Neuronal stem cell (in vitro differentiated cells): ENCODE measurements at regions not wholly inside any gene's neighbourhood (a gene's known extent, or its start where the extent isn't known, plus 50 kb on each side); places are given as distances from the start of the nearest gene placed in this dataset.

Source experiments
- DNase-seq: peaks from one replicate; pipeline ENCODE4 v3.0.0-alpha.2; 2013; ENCODE audit warnings: low spot score
- H2AFZ ChIP-seq: one replicate; pipeline ENCODE4 v1.6.1; 2013; ENCODE audit warnings: mild to moderate bottlenecking, low read length, inconsistent platforms
- H2AK5ac ChIP-seq: 2 replicates; pipeline ENCODE4 v1.6.1; 2013; ENCODE audit warnings: low read depth, mild to moderate bottlenecking, inconsistent platforms, low read length, moderate library complexity, mixed read lengths
- H2BK120ac ChIP-seq: 2 replicates; pipeline ENCODE4 v1.6.1; 2013; ENCODE audit warnings: low read depth, mild to moderate bottlenecking, inconsistent platforms, low read length, moderate library complexity, mixed read lengths
- H2BK12ac ChIP-seq: one replicate; pipeline ENCODE4 v1.6.1; 2013; ENCODE audit warnings: low read length, inconsistent platforms
- H2BK15ac ChIP-seq: 2 replicates; pipeline ENCODE4 v1.6.1; 2013; ENCODE audit warnings: mild to moderate bottlenecking, low read length, inconsistent platforms, mixed read lengths
- H2BK5ac ChIP-seq: one replicate; pipeline ENCODE4 v1.6.1; 2013; ENCODE audit warnings: inconsistent platforms, mild to moderate bottlenecking, low read length, moderate library complexity
- H3K14ac ChIP-seq: one replicate; pipeline ENCODE4 v1.6.1; 2013; ENCODE audit warnings: low read length, inconsistent platforms
- H3K18ac ChIP-seq: 2 replicates; pipeline ENCODE4 v1.6.1; 2013; ENCODE audit warnings: low read length, inconsistent platforms
- H3K23ac ChIP-seq: 2 replicates; pipeline ENCODE4 v1.6.1; 2013; ENCODE audit warnings: low read depth, mild to moderate bottlenecking, mixed read lengths, low read length, inconsistent platforms; ENCODE audit not compliant: poor library complexity
- H3K27ac ChIP-seq: replicated peaks from 3 replicates; pipeline ENCODE4 v1.5.1; 2013; ENCODE audit warnings: low read length, inconsistent platforms
- H3K27me3 ChIP-seq, 3 experiments: 2 replicates each; pipeline ENCODE4 v1.6.1; 2013; ENCODE audit warnings: low read length in 3 of 3, mild to moderate bottlenecking in 2 of 3, inconsistent platforms in 1 of 3, low read depth in 1 of 3, mixed read lengths in 1 of 3, moderate library complexity in 1 of 3; ENCODE audit not compliant: control insufficient read depth in 3 of 3, insufficient read depth in 3 of 3
- H3K36me3 ChIP-seq, 2 donors: replicated peaks in 1 of 2; 2 replicates each; pipeline ENCODE4 v1.6.1; 2013; ENCODE audit warnings: low read length in 2 of 2; ENCODE audit not compliant: control insufficient read depth in 2 of 2, insufficient read depth in 2 of 2
- H3K4ac ChIP-seq: 2 replicates; pipeline ENCODE4 v1.6.1; 2013; ENCODE audit warnings: inconsistent platforms, mild to moderate bottlenecking, low read length, moderate library complexity
- H3K4me1 ChIP-seq, 2 donors: 1 replicate in 1 of 2; 2 replicates in 1 of 2; pipeline ENCODE4 v1.6.1; 2013; ENCODE audit warnings: low read length in 2 of 2, low read depth in 1 of 2; ENCODE audit not compliant: control insufficient read depth in 2 of 2, insufficient read depth in 1 of 2
- H3K4me2 ChIP-seq: one replicate; pipeline ENCODE4 v1.6.1; 2013; ENCODE audit warnings: mild to moderate bottlenecking, low read length, inconsistent platforms; ENCODE audit not compliant: insufficient read depth, poor library complexity, severe bottlenecking
- H3K4me3 ChIP-seq, 2 donors: 2 replicates each; pipeline ENCODE4 v1.5.1; 2013; ENCODE audit warnings: low read length in 2 of 2, mild to moderate bottlenecking in 2 of 2, inconsistent platforms in 1 of 2, moderate library complexity in 1 of 2
- H3K79me1 ChIP-seq: one replicate; pipeline ENCODE4 v1.6.1; 2013; ENCODE audit warnings: low read depth, mild to moderate bottlenecking, inconsistent platforms, low read length, moderate library complexity
- H3K9ac ChIP-seq: one replicate; pipeline ENCODE4 v1.6.1; 2013; ENCODE audit warnings: mild to moderate bottlenecking, low read depth, low read length, inconsistent platforms; ENCODE audit not compliant: poor library complexity
- H3K9me3 ChIP-seq, 2 donors: replicated peaks in 1 of 2; 2 replicates each; pipeline versions ENCODE3 to v1.6.1; 2013; ENCODE audit warnings: low read length in 2 of 2, mild to moderate bottlenecking in 2 of 2, inconsistent platforms in 1 of 2, low read depth in 1 of 2, mixed read lengths in 1 of 2, moderate library complexity in 1 of 2; ENCODE audit not compliant: control insufficient read depth in 2 of 2, insufficient read depth in 1 of 2
- H4K8ac ChIP-seq: one replicate; pipeline ENCODE4 v1.6.1; 2013; ENCODE audit warnings: low read depth, mild to moderate bottlenecking, inconsistent platforms, low read length, moderate library complexity
- H4K91ac ChIP-seq: one replicate; pipeline ENCODE4 v1.6.1; 2013; ENCODE audit warnings: low read length, low read depth, mild to moderate bottlenecking, inconsistent platforms; ENCODE audit not compliant: poor library complexity
- WGBS, 2 donors: extraction: QIAGEN DNeasy Blood & Tissue Kit; methylation state at CpG; one replicate each; pipeline ENCODE4 v1.1.7; 2013; ENCODE audit warnings: missing lambda C conversion rate in 2 of 2, mixed read lengths in 1 of 2; ENCODE audit not compliant: insufficient read length in 2 of 2, insufficient replicate concordance in 1 of 2; ENCODE audit errors: extremely low coverage in 2 of 2; 5-methylcytosine and 5-hydroxymethylcytosine counted together

- Histone ChIP-seq H3K4me2 (no peak overlapping the region), H3K27me3 (no peaks in the 10 kb centered on the region), H3K14ac (no peak overlapping the region), H2BK12ac (no peak overlapping the region), H3K4ac (no peak overlapping the region), H3K27ac (no peak overlapping the region), H2BK120ac (no peak overlapping the region), H4K91ac (no peak overlapping the region), H3K4me3 (no peak overlapping the region), H3K23ac (no peak overlapping the region), H2BK15ac (no peak overlapping the region), H4K8ac (no peak overlapping the region), H3K9me3 (peaks cover 0 to 2% of the 10 kb centered on the region in 2 donors), H3K36me3 (no peaks in the 10 kb centered on the region), H2BK5ac (no peak overlapping the region), H3K9ac (no peak overlapping the region), H2AK5ac (no peak overlapping the region), H2AFZ (no peak overlapping the region), H3K79me1 (no peaks in the 10 kb centered on the region), H3K18ac (no peak overlapping the region), H3K4me1 (peaks cover 3 to 4% of the 10 kb centered on the region in 2 donors)
- no peak for DNase-seq
- no CpG with 5 or more reads among the region's 2 CpGs for WGBS, 2 donors
Measured at GRCh38 chr3:110767156-110767555, 304.5 kb upstream of the NECTIN3 start.

GRCh38 chr3:110767838-110768237, 303.8 kb upstream of the NECTIN3 start:
- Histone ChIP-seq H3K27ac (no peak overlapping the region), H4K8ac (no peak overlapping the region), H3K4me2 (no peak overlapping the region), H2BK5ac (no peak overlapping the region), H3K9me3 (peaks cover 0 to 2% of the 10 kb centered on the region in 2 donors), H2AFZ (no peak overlapping the region), H2AK5ac (no peak overlapping the region), H3K79me1 (no peaks in the 10 kb centered on the region), H3K4ac (no peak overlapping the region), H3K14ac (no peak overlapping the region), H3K27me3 (no peaks in the 10 kb centered on the region), H3K4me1 (peaks cover 3 to 6% of the 10 kb centered on the region in 2 donors), H2BK15ac (no peak overlapping the region), H2BK12ac (no peak overlapping the region), H4K91ac (no peak overlapping the region), H3K4me3 (no peak overlapping the region), H3K18ac (no peak overlapping the region), H3K9ac (no peak overlapping the region), H3K23ac (no peak overlapping the region), H2BK120ac (no peak overlapping the region), H3K36me3 (no peaks in the 10 kb centered on the region)
- no peak for DNase-seq

GRCh38 chr3:110773413-110773954, 298.1 kb upstream of the NECTIN3 start:
- no peak overlapping the region for H2BK12ac ChIP-seq
- H3K4me2 ChIP-seq, result no peak overlapping the region
- no peak overlapping the region for H4K91ac ChIP-seq
- no peak overlapping the region for H3K23ac ChIP-seq
- no peak overlapping the region for H3K4me3 ChIP-seq
- no peak overlapping the region for H4K8ac ChIP-seq
- H2BK15ac ChIP-seq, result no peak overlapping the region
- H3K9ac ChIP-seq, result no peak overlapping the region
- no peak overlapping the region for H2BK5ac ChIP-seq
- H2BK120ac ChIP-seq, result no peak overlapping the region
- H3K27me3 ChIP-seq, result no peaks in the 10 kb centered on the region
- no peak overlapping the region for H3K18ac ChIP-seq
- no CpG with 5 or more reads among the region's 9 CpGs for WGBS, 2 donors
- no peak overlapping the region for H3K27ac ChIP-seq
- no peak for DNase-seq
- H3K14ac ChIP-seq, result no peak overlapping the region
- no peak overlapping the region for H3K4ac ChIP-seq
- H3K9me3 ChIP-seq, result no peaks in the 10 kb centered on the region
- H3K4me1 ChIP-seq, result peaks cover 7 to 25% of the 10 kb centered on the region in 2 donors
- H2AFZ ChIP-seq, result no peak overlapping the region
- no peak overlapping the region for H2AK5ac ChIP-seq
- H3K79me1 ChIP-seq, result no peaks in the 10 kb centered on the region
- H3K36me3 ChIP-seq, result no peaks in the 10 kb centered on the region

DNA sequence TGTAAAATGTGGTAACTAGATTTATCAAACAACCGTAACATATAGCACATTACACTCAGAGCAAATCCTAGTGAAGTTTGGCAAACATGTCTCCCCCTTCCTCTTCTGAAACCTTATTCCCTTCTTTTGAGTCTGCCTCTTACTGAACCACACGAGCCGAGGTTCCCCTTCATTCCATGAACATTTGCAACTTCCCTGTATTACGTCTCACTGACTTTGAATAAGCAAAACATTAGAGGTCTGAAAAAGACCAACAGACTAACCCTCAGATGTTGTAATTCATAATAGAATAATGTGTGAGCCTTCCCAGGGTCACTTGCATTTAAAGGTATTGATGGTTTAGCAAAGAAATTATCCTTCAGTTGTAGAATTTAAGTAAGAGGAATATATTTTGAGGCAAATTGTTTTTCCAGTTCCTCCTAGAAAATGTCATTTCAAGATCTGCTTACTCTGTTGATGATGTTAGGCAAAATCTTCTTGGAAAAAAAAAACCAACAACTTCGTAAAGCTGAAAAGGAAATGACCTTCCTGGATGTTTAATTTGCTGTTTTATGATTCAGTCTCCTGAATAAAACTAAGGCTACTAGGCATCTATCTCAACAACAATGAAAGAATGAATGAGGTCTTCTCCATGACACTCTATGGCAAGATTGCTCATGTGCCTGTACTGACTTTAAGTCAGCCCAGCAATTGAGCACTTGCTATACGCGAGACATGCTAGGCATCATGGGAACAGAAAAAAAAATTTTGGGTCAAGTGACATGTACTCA, 296.9 kb upstream of the NECTIN3 start:
- H3K9me3 ChIP-seq, result no peaks in the 10 kb centered on the region
- no peak overlapping the region for H3K4me3 ChIP-seq
- H3K4ac ChIP-seq, result no peak overlapping the region
- H3K18ac ChIP-seq, result no peak overlapping the region
- H4K8ac ChIP-seq, result no peak overlapping the region
- no peak overlapping the region for H2BK120ac ChIP-seq
- no peaks in the 10 kb centered on the region for H3K36me3 ChIP-seq
- H2AFZ ChIP-seq, result no peak overlapping the region
- H3K23ac ChIP-seq, result no peak overlapping the region
- H3K9ac ChIP-seq, result no peak overlapping the region
- no peaks in the 10 kb centered on the region for H3K27me3 ChIP-seq
- no peak overlapping the region for H3K4me2 ChIP-seq
- no peak overlapping the region for H2BK12ac ChIP-seq
- no peak for DNase-seq
- peaks cover 7 to 25% of the 10 kb centered on the region in 2 donors for H3K4me1 ChIP-seq
- H4K91ac ChIP-seq, result no peak overlapping the region
- no CpG with 5 or more reads among the region's 7 CpGs for WGBS, 2 donors
- H2BK5ac ChIP-seq, result no peak overlapping the region
- H2AK5ac ChIP-seq, result no peak overlapping the region
- no peak overlapping the region for H2BK15ac ChIP-seq
- no peaks in the 10 kb centered on the region for H3K79me1 ChIP-seq
- H3K14ac ChIP-seq, result no peak overlapping the region
- no peak overlapping the region for H3K27ac ChIP-seq
